IPS-15b (cell line): ENCODE measurements at regions not wholly inside any gene's neighbourhood (a gene's known extent, or its start where the extent isn't known, plus 50 kb on each side); places are given as distances from the start of the nearest gene placed in this dataset.
"Not testable (repeated sequence)": the region's sequence is repeated elsewhere in the genome, so short reads cannot be mapped to it uniquely, and the experiment has no call there.

Experiments
- H3K27me3 ChIP-seq: one replicate; pipeline ENCODE4 v1.6.1; 2013; ENCODE audit warnings: low read length; ENCODE audit not compliant: control insufficient read depth, insufficient read depth
- H3K36me3 ChIP-seq: one replicate; pipeline ENCODE4 v1.6.1; 2013; ENCODE audit warnings: low read length; ENCODE audit not compliant: control insufficient read depth, insufficient read depth
- H3K4me1 ChIP-seq: one replicate; pipeline ENCODE4 v1.6.1; 2013; ENCODE audit warnings: mild to moderate bottlenecking, low read length; ENCODE audit not compliant: control insufficient read depth, insufficient read depth
- H3K4me3 ChIP-seq: one replicate; pipeline ENCODE4 v1.5.1; 2013; ENCODE audit warnings: low read depth, low read length
- H3K9ac ChIP-seq: one replicate; pipeline ENCODE4 v1.6.1; 2013; ENCODE audit warnings: low read depth, mild to moderate bottlenecking, low read length
- H3K9me3 ChIP-seq: one replicate; pipeline ENCODE4 v1.6.1; 2013; ENCODE audit warnings: mild to moderate bottlenecking, low read length; ENCODE audit not compliant: control insufficient read depth, insufficient read depth

- Histone ChIP-seq H3K36me3 (no peaks in the 10 kb centered on the region), H3K27me3 (no peaks in the 10 kb centered on the region), H3K4me1 (no peaks in the 10 kb centered on the region)
These were observed 444.9 kb upstream of the SULF2 start for GRCh38 chr20:48230216-48230615.

DNA sequence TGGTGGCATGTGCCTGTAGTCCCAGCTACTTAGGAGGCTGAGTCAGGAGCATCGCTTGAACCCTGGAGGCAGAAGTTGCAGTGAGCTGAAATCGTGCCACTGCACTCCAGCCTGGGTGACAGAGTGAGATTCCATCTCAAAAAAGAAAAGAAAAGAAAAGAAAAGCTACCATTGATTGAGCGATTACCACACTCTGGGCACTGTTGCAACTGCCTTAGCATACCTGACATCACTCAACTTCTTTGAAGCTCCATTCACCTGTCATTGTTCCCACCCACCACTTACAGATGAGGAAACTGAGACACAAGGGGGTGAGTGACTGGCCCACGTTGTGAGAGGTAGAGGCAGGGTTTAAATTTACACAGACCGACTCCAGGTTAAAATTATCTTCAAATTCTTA is 442.1 kb upstream of the SULF2 start:
- Histone ChIP-seq H3K36me3 (no peaks in the 10 kb centered on the region), H3K9me3 (peaks cover 8% of the 10 kb centered on the region), H3K27me3 (no peaks in the 10 kb centered on the region), H3K4me3 (no peak overlapping the region), H3K4me1 (no peaks in the 10 kb centered on the region), H3K9ac (no peak overlapping the region)

More at GRCh38 chr20:48230216-48230615, 444.9 kb upstream of the SULF2 start:
- Histone ChIP-seq H3K9me3 (peaks cover 8% of the 10 kb centered on the region), H3K9ac (no peak overlapping the region), H3K4me3 (no peak overlapping the region)

DNA sequence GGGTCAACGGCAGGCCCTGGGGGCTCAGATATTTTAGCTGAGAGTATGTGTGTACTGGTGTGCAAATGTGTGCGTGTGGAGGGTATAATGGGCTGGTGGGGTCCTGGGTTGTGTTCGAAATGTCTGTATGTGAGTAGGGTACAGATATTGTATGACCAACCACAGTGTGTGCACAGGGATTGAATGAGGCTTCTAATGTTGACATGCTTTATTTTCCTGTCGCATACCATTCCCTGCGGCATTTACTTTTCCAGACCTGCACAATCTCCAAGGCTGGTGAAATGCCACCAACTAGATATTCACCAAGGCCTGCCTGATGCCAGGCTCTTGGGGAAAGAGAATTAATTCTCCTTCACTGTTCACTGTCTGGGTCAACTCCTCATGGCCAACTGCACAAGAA is 441.4 kb upstream of the SULF2 start:
- no peaks in the 10 kb centered on the region for H3K4me1 ChIP-seq
- peaks cover 8% of the 10 kb centered on the region for H3K9me3 ChIP-seq
- no peaks in the 10 kb centered on the region for H3K36me3 ChIP-seq
- H3K9ac ChIP-seq, result no peak overlapping the region
- H3K27me3 ChIP-seq, result no peaks in the 10 kb centered on the region
- H3K4me3 ChIP-seq, result no peak overlapping the region

DNA sequence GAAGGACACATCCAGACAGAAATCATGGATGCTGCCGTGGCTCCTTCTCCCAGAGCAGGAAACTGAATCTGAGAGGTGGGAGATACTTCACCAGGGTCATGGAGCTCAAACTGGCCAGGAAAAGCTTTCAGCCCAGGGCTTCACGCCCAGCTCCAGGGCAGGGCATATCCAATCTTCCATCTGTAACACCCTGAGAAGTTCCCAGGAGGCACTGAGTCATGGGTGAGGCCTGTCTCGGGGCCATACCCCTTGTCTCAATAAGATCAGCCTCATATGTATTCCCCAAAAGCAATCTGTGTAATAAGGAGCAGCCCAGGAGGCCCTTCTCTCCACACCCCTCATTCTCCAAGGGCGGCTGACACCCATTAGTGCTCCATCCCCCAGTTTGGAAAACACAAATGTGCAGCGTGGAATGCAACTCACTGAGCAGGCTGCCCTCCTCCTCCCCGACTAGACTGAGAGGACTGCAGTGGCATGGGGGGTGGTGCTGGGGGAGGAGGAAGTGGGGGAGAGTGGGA is 439.3 kb upstream of the SULF2 start:
- H3K4me1 ChIP-seq, result no peaks in the 10 kb centered on the region
- no peak overlapping the region for H3K4me3 ChIP-seq
- H3K27me3 ChIP-seq, result no peaks in the 10 kb centered on the region
- no peak overlapping the region for H3K9ac ChIP-seq
- H3K36me3 ChIP-seq, result no peaks in the 10 kb centered on the region
- H3K9me3 ChIP-seq, result no peaks in the 10 kb centered on the region

DNA sequence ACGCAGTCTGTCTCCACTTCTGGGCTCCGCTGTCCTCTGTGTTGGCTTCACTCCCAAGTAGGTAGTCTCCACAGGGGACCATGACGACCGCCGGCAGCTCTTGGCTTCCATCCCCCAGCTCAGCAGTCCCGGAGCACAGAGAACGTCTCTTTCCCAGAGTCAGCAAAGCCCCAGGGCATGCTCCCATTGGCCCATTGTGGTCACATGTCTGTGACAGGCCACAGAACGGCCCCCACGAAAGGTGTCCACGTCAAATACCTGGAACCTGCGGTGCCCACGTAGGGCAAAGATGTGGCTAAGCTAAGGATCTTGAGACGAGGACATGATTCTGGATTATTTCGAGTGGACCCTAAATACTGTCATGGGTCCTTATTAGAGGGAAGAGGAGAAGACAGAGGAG is 438.4 kb upstream of the SULF2 start:
- Histone ChIP-seq H3K4me3 (no peak overlapping the region), H3K27me3 (no peaks in the 10 kb centered on the region), H3K9me3 (no peaks in the 10 kb centered on the region), H3K9ac (no peak overlapping the region), H3K36me3 (no peaks in the 10 kb centered on the region), H3K4me1 (no peaks in the 10 kb centered on the region)

- H3K27me3 ChIP-seq, result no peaks in the 10 kb centered on the region
- no peaks in the 10 kb centered on the region for H3K9me3 ChIP-seq
- no peak overlapping the region for H3K9ac ChIP-seq
- no peak overlapping the region for H3K4me3 ChIP-seq
- no peaks in the 10 kb centered on the region for H3K4me1 ChIP-seq
- no peaks in the 10 kb centered on the region for H3K36me3 ChIP-seq
These were observed 437.4 kb upstream of the SULF2 start for GRCh38 chr20:48222595-48223180.

DNA sequence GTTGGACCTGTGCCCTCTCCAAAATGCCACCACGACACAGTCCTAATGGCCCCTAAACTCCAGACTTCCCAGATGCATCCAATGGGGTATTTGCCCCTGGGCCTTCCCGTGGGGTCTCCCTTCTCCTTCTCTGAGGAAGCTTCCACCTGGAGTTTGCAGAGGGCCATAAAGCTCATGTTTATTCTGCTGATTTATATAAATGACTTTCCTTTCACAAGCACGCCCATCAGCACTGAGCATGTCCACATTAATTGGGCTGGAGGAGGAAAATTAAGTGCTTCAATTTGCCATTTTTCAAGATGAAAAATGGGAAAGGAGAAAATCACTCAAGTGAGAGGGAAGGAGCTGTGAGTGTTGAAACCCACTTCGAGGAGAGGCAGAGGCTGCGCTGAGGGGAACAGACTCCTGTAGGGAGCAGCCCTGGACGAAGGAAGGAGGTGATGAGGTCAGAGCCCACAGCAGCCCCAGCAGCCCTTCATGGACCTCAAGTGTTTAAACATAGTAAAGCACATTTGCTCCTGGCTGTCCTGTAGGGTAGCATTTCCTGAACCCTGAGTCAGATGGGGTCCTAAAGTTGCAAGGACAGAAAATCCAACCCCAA is 434.9 kb upstream of the SULF2 start:
- Histone ChIP-seq H3K4me1 (no peaks in the 10 kb centered on the region), H3K27me3 (no peaks in the 10 kb centered on the region), H3K36me3 (no peaks in the 10 kb centered on the region), H3K9ac (no peak overlapping the region), H3K9me3 (no peaks in the 10 kb centered on the region), H3K4me3 (no peak overlapping the region)

DNA sequence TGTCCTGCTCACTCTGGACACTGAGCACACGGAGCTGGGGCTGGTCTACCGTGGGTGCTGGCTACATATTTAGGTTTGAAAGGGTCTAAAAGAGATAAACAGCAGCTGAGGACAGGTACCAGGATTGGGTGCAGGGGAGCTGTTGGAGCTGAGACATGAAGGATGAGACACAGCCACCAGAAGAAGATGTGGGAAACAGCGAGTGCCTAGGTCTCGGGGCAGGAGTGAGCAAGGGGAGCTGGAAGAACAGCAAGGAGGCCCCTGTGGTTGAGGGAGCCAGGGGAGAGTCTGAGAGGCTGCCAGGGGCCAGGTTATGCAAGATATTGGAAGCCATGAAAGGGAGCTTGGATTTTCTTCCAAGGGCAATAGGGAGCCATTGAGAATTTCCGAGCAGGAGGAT is 434.0 kb upstream of the SULF2 start:
- no peaks in the 10 kb centered on the region for H3K9me3 ChIP-seq

DNA sequence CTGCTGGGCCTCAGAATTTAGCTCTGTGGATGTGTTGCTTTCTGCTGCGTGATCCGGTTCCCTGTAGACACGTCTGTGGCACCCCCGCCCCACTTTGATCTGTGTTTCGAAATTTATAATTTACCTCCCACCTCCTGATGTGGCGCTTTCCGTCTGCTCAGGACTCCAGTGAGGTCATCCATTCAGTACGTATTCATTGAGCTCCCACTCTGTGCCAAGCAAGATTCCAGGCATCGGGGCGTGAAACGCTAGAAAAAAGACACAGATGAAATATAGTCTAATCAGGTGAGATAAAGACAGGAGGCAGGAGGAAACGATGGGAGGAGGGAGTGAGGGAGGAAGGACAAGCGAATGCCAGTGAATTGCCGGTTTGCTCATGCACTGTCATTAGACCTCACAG is 431.9 kb upstream of the SULF2 start:
- Histone ChIP-seq H3K4me1 (no peaks in the 10 kb centered on the region), H3K9me3 (no peaks in the 10 kb centered on the region), H3K36me3 (no peaks in the 10 kb centered on the region), H3K27me3 (no peaks in the 10 kb centered on the region), H3K4me3 (no peak overlapping the region), H3K9ac (no peak overlapping the region)

More for the DNA sequence above, 434.0 kb upstream of the SULF2 start:
- no peaks in the 10 kb centered on the region for H3K4me1 ChIP-seq
- H3K36me3 ChIP-seq, result no peaks in the 10 kb centered on the region
- no peaks in the 10 kb centered on the region for H3K27me3 ChIP-seq
- H3K4me3 ChIP-seq, result no peak overlapping the region
- no peak overlapping the region for H3K9ac ChIP-seq

GRCh38 chr20:48215536-48215935 is 430.3 kb upstream of the SULF2 start:
- Histone ChIP-seq H3K4me3 (no peak overlapping the region), H3K9me3 (no peaks in the 10 kb centered on the region), H3K27me3 (no peaks in the 10 kb centered on the region), H3K4me1 (no peaks in the 10 kb centered on the region), H3K9ac (no peak overlapping the region), H3K36me3 (no peaks in the 10 kb centered on the region)

DNA sequence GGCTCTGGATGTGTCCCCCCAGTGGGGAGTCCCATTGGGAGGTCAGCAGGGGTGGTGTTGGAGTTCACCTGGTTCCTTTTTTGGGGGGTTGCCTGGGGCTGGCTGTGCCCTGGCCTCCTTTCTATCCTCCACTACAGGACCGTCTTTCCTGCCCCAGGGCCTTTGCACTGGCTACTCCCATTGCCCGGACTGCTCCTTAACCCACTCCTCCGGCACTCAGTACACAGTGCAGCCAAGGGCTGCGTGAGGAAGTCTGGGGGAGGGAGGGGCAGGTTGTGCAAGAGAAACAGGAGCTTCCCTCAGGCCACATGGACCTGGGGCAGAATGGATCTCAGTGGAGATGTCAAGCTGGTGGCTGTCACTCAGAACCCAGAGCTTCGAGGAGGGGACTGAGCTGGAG is 429.3 kb upstream of the SULF2 start:
- Histone ChIP-seq H3K9ac (no peak overlapping the region), H3K4me1 (no peaks in the 10 kb centered on the region), H3K4me3 (no peak overlapping the region), H3K36me3 (no peaks in the 10 kb centered on the region), H3K27me3 (no peaks in the 10 kb centered on the region), H3K9me3 (no peaks in the 10 kb centered on the region)

- H3K4me1 ChIP-seq, H3K9ac ChIP-seq, H3K36me3 ChIP-seq, H3K9me3 ChIP-seq, H3K27me3 ChIP-seq, H3K4me3 ChIP-seq: not testable (repeated sequence)
These were observed 428.4 kb upstream of the SULF2 start for GRCh38 chr20:48213635-48214034.
